8988T (cell line): ENCODE measurements at regions not wholly inside any gene's neighbourhood (a gene's known extent, or its start where the extent isn't known, plus 50 kb on each side); places are given as distances from the start of the nearest gene placed in this dataset.
"Not testable (repeated sequence)": the region's sequence is repeated elsewhere in the genome, so short reads cannot be mapped to it uniquely, and the experiment has no call there.

Experiments
- DNase-seq: peaks from one replicate; pipeline ENCODE4 v3.0.0; 2011

DNA sequence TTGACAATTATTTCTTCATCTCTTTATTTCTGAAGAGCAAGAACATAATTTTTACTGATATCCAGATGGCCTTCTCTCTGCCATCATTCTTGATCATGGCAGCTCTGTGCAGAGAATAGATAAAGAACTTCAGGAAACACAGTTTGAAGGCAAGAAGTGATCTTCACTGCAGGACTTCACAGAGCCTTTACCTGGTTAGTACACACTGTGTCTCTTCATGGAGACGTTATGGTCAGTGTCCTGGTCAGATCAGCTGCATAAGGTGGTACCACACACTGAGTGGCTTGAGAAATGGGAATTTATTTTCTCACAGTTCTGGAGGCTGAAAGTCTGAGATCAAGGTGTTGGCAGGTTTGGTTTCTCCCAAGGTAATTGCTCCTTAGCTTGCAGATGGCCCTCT lies 129.5 kb downstream of the UTP18 start:
- DNase-seq, result no peak

DNA sequence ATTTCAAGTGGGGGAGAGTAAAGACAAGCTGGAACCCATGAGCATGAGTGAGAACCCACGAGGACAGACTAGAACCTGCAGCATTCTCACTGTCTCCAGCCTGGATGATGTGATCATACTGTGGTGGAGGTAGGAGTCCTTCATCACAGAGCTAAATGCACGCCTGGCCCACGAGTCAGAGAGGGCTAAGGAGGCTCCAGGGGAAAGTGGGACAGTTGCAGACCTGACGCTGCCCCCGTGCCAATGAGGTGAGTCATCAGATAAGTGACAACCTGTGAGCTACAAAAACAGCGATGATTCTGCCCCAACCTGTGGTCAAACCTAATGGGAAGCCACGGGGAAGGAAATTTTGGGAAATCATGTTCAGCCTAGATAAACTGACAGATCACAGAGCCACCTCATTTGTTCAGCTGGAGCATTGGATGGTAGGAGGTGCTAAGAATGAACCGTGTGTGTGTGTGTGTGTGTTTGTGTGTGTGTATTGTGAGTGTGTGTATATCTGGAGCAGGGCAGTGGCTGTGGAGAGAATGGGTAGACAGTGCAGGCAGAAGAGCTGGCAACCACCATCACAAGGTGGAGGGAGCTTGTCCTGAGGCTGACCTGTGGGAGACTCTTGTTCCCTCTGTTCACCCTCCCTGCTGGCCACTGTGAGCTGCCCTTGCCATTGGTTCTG lies 131.8 kb downstream of the UTP18 start:
- DNase-seq, result no peak

DNA sequence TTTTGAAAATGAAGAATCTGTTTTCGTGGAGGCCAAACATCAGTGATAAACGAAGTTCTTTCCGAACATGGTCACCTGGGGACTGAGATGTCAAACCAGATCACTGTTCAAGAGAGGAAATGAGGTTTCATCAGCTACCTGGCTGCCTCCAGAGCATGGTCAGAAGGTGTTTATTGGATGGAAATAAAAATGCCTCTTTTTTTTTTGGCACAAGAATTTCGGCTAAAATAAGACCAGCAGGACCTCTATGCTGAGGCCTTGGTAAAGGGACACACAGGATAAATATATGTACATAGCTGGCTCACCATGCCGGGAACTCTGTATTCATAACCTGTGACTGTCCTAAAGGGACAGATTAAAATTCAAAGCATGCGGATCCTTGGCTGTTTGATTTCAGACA lies 135.3 kb downstream of the UTP18 start:
- no peak for DNase-seq

DNA sequence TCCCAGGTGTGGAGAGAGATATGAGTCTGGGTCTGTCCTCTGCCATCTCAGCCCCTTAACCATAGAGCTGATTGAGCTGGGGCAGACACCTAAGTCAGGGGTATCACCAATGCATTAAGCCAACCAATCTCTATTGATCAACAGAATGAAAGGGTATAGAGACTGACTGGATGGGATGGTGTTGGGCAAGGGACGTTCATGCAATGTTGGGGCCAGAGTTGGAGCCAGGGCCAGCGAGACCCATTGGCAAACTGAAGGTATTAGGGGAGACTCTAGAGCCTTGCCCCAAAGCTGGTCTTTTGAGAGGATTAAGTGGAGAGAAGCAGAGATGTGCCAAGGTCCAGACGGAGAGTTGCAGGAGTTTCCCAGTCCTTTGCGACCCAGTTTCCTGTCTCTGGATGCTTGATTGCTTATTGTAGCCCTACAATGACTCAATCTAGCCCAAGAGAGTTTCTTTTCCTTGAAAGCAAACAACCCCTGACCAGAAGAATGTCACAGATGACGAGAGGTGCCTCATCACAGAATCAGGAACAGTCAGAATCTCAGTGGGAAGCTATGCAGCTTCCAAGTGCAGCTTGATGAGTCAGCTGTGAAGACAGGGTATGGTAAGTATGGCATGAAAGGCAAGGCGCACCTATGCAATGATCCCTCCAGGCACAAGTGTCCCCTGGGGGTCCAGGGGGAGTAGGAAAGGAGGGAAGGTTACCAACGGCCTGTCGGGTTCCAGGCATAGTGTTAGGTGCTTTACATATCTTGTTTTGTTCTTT lies 137.2 kb downstream of the UTP18 start:
- peak; percentile 14 for DNase-seq

- DNase-seq, result no peak
Measured at GRCh38 chr17:51398128-51398525, 137.8 kb downstream of the UTP18 start.

GRCh38 chr17:51398687-51399086 lies 138.3 kb downstream of the UTP18 start:
- DNase-seq, result no peak

DNA sequence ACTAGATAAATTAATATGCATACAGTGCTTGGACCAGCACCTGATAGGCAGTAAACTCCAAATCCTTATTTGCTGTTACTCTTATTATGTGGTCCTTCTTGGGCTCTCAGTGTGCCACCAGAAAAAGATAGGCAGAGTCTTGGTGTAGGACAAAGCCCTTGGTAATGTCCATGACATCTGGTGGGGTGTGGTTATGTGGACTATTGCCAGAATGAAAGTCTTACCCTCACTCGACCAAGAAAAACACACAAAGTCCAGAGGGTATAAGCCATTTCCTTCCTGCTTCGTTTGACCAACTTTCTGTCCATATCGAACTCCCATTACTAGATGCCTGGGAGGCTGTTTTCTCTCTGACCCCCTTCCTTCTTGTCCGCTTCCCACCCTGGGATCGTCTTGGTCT lies 140.9 kb downstream of the UTP18 start:
- no peak for DNase-seq

- no peak for DNase-seq
Measured at GRCh38 chr17:51402899-51403298, 142.6 kb downstream of the UTP18 start.

DNA sequence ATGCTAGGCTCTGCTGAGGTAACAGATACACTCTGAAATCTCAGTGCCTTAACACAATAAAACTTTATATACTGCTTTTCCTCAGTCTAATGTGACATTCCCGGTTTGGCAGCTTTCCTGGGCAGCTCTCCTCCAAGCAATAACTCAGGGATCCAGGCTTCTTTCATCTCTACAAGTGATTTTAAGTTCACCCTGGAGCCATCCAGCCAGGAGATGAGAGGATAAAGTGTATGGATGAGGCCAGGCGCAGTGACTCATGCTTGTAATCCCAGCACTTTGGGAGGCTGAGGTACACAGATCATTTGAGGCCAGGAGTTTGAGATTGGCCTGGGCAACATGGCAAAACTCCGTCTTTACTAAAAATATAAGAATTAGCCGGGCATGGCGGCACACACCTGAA lies 147.2 kb downstream of the UTP18 start:
- DNase-seq, result no peak

DNA sequence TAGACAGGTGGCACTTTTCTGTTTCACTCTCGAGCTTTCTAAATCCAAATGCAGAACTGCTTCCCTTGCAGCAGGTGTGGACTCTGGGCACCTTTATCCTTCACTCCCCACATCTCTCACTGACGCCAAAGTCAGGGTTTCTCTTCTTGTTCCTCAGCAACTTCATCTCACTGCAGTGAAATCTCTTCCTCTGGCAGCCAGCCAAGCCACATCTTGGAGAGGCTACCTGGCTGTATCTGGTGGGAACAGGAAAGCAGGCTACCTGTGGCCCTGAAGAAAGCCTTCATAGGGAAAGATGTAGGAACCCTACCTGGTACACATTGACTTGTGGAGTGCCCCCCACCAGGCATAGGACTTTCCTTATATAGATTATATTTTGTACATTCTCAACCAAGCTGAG lies 159.1 kb downstream of the UTP18 start:
- DNase-seq, result no peak

- no peak for DNase-seq
Measured at GRCh38 chr17:51421525-51421924, 161.2 kb downstream of the UTP18 start.

- DNase-seq, result no peak
Measured at GRCh38 chr17:51422634-51423033, 162.3 kb downstream of the UTP18 start.

- DNase-seq, result no peak
Measured at GRCh38 chr17:51423421-51424160, 163.2 kb downstream of the UTP18 start.

GRCh38 chr17:51425773-51426172 lies 165.4 kb downstream of the UTP18 start:
- DNase-seq, result no peak

- DNase-seq, result no peak
Measured at GRCh38 chr17:51427323-51427811, 167.0 kb downstream of the UTP18 start.

DNA sequence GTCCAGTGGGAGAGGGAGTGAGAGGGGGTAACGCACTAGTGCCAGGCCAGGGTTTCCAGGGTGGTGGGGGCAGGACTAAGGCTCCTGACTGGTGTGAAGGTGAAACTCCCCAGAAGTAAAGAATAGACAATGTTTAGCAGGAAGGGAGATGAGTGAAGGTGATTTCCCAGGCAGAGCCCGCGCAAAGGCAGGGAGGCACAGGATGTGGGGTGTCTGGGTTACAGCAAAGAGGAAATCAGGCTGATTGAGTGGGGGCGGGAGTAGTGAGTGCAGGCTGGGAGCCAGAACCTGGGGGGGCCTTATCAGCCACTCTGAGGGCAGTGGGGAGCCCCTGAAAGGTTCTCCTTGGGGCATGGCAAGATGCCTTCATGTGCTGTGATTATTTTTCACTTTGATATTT lies 167.5 kb downstream of the UTP18 start:
- DNase-seq, result no peak

GRCh38 chr17:51428668-51429495 lies 168.5 kb downstream of the UTP18 start:
- no peak for DNase-seq

- DNase-seq, result not testable (repeated sequence)
Measured at GRCh38 chr17:51429938-51430337, 169.6 kb downstream of the UTP18 start.

DNA sequence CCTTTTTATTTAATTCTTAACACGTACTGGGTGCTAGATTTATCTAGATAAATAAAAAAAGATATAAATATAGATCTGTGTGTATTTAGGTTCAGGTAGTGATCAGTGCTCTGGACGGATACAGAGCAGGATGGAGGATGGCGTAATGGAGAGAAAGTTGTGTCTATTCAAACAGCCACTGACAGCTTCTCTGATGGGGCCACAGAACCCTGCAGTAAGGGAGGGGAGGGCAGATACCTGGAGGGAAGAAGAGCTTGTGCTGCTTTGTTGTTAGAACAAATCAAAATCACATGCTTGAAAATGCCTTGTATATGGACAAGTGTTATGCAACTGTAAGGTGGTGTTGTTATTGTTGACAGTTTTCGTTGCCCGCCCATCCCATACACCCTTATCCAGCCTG lies 170.2 kb downstream of the UTP18 start:
- DNase-seq, result no peak

DNA sequence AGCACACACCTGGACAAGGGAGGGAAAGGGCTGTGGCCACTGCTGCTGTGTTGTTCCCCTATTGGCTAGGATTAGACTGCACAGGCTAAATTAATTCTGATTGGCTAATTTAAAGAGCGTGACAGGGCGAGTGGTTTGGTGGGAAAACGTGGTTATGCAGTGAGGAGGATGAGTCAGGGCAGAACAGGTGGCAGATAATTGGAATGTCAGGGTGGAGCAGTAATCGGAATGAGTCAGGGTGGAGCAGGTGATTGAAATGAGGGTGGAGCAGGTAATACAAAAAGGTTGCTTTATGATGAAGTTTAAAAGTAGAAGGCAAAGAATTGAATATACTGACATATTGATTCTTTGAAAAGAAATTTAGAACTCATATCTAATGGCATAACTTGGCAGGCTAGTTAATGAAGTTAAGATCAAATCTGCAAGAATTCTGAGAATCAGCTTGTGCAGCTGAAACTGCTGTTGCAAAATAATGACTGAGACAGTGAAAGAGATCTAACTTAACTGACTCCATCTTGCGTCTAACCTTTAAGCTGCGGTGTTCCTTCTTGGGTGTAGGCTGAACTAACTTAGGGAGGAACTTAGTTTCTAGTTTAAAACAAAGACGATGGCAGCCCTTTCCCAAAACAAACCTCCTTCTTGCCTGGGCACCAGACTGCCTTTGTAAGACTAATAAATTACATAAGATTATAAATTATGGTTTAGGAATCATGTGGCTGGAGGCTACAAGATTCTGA lies 174.3 kb downstream of the UTP18 start:
- DNase-seq, result no peak

- no peak for DNase-seq
Measured at GRCh38 chr17:51435171-51435552, 174.8 kb downstream of the UTP18 start.

GRCh38 chr17:51435641-51436091 lies 175.3 kb downstream of the UTP18 start:
- DNase-seq, result no peak
